ENCODE measurements at regions not wholly inside any gene's neighbourhood (a gene's known extent, or its start where the extent isn't known, plus 50 kb on each side); places are given as distances from the start of the nearest gene placed in this dataset.

GRCh38 chr3:124557433-124558232 lies 172.6 kb upstream of the UMPS start:
- H3K4me1 Mint-ChIP-seq: no peaks in the 10 kb centered on the region
- H3K27me3 Mint-ChIP-seq: peaks cover 55% of the 10 kb centered on the region
- H3K9me3 Mint-ChIP-seq: no peaks in the 10 kb centered on the region
- ATAC-seq: no peak
- H3K36me3 Mint-ChIP-seq: no peaks in the 10 kb centered on the region
- H3K4me3 Mint-ChIP-seq: no peak overlapping the region
- H3K27ac Mint-ChIP-seq: no peak overlapping the region

- Mint-ChIP-seq H3K9me3 (no peaks in the 10 kb centered on the region), H3K4me3 (no peak overlapping the region), H3K27ac (no peak overlapping the region), H3K27me3 (peaks cover 65% of the 10 kb centered on the region), H3K4me1 (no peaks in the 10 kb centered on the region), H3K36me3 (no peaks in the 10 kb centered on the region)
- peak; percentile 26 for ATAC-seq
Observed at GRCh38 chr3:124558991-124559845, 171.0 kb upstream of the UMPS start.

- peak; percentile 53 for ATAC-seq
- no peaks in the 10 kb centered on the region for H3K36me3 Mint-ChIP-seq
- H3K9me3 Mint-ChIP-seq: no peaks in the 10 kb centered on the region
- H3K27me3 Mint-ChIP-seq: peaks cover 58% of the 10 kb centered on the region
- H3K27ac Mint-ChIP-seq: no peak overlapping the region
- peaks cover 2% of the 10 kb centered on the region for H3K4me1 Mint-ChIP-seq
- no peak overlapping the region for H3K4me3 Mint-ChIP-seq
Observed at GRCh38 chr3:124559846-124560574, 170.2 kb upstream of the UMPS start.

- no peak for ATAC-seq
- no peaks in the 10 kb centered on the region for H3K36me3 Mint-ChIP-seq
- peaks cover 4% of the 10 kb centered on the region for H3K4me1 Mint-ChIP-seq
- no peaks in the 10 kb centered on the region for H3K9me3 Mint-ChIP-seq
- H3K27ac Mint-ChIP-seq: no peak overlapping the region
- H3K4me3 Mint-ChIP-seq: no peak overlapping the region
- H3K27me3 Mint-ChIP-seq: peaks cover 57% of the 10 kb centered on the region
Observed at GRCh38 chr3:124560666-124561215, 169.5 kb upstream of the UMPS start.

- peaks cover 10% of the 10 kb centered on the region for H3K4me1 Mint-ChIP-seq
- no peak overlapping the region for H3K27ac Mint-ChIP-seq
- no peak overlapping the region for H3K4me3 Mint-ChIP-seq
- ATAC-seq: no peak
- peaks cover 40% of the 10 kb centered on the region for H3K27me3 Mint-ChIP-seq
- no peaks in the 10 kb centered on the region for H3K36me3 Mint-ChIP-seq
- H3K9me3 Mint-ChIP-seq: no peaks in the 10 kb centered on the region
Observed at GRCh38 chr3:124562769-124563168, 167.5 kb upstream of the UMPS start.

- H3K36me3 Mint-ChIP-seq: no peaks in the 10 kb centered on the region
- no peak for ATAC-seq
- H3K9me3 Mint-ChIP-seq: no peaks in the 10 kb centered on the region
Observed at GRCh38 chr3:124563376-124563775, 166.9 kb upstream of the UMPS start.

GRCh38 chr3:124565013-124565412 lies 165.2 kb upstream of the UMPS start:
- H3K9me3 Mint-ChIP-seq: no peaks in the 10 kb centered on the region
- no peak overlapping the region for H3K27ac Mint-ChIP-seq
- H3K36me3 Mint-ChIP-seq: no peaks in the 10 kb centered on the region
- H3K4me3 Mint-ChIP-seq: no peak overlapping the region
- no peak for ATAC-seq
- peaks cover 20% of the 10 kb centered on the region for H3K27me3 Mint-ChIP-seq
- H3K4me1 Mint-ChIP-seq: peaks cover 16% of the 10 kb centered on the region

More at GRCh38 chr3:124563376-124563775, 166.9 kb upstream of the UMPS start:
- Mint-ChIP-seq H3K27ac (no peak overlapping the region), H3K4me1 (peaks cover 10% of the 10 kb centered on the region), H3K27me3 (peaks cover 36% of the 10 kb centered on the region), H3K4me3 (no peak overlapping the region)

- Mint-ChIP-seq H3K27me3 (peaks cover 17% of the 10 kb centered on the region), H3K4me3 (no peak overlapping the region), H3K36me3 (no peaks in the 10 kb centered on the region), H3K4me1 (peaks cover 21% of the 10 kb centered on the region), H3K27ac (no peak overlapping the region), H3K9me3 (no peaks in the 10 kb centered on the region)
- ATAC-seq: no peak
Observed at GRCh38 chr3:124565551-124565950, 164.7 kb upstream of the UMPS start.

- no peak overlapping the region for H3K4me3 Mint-ChIP-seq
- H3K9me3 Mint-ChIP-seq: no peaks in the 10 kb centered on the region
- H3K27ac Mint-ChIP-seq: no peak overlapping the region
- ATAC-seq: peak; percentile 26
- H3K4me1 Mint-ChIP-seq: peaks cover 21% of the 10 kb centered on the region
- no peaks in the 10 kb centered on the region for H3K36me3 Mint-ChIP-seq
- peaks cover 17% of the 10 kb centered on the region for H3K27me3 Mint-ChIP-seq
Observed at GRCh38 chr3:124566701-124567100, 163.6 kb upstream of the UMPS start.

- Mint-ChIP-seq H3K9me3 (no peaks in the 10 kb centered on the region), H3K27ac (no peak overlapping the region), H3K4me3 (no peak overlapping the region), H3K4me1 (peaks cover 21% of the 10 kb centered on the region), H3K27me3 (peaks cover 15% of the 10 kb centered on the region), H3K36me3 (no peaks in the 10 kb centered on the region)
- no peak for ATAC-seq
Observed at GRCh38 chr3:124567179-124567578, 163.1 kb upstream of the UMPS start.

GRCh38 chr3:124569761-124570160 lies 160.5 kb upstream of the UMPS start:
- H3K27me3 Mint-ChIP-seq: no peaks in the 10 kb centered on the region
- no peak overlapping the region for H3K27ac Mint-ChIP-seq
- H3K4me1 Mint-ChIP-seq: peaks cover 21% of the 10 kb centered on the region
- no peaks in the 10 kb centered on the region for H3K9me3 Mint-ChIP-seq
- no peaks in the 10 kb centered on the region for H3K36me3 Mint-ChIP-seq
- no peak for ATAC-seq
- no peak overlapping the region for H3K4me3 Mint-ChIP-seq

GRCh38 chr3:124570232-124570631 lies 160.0 kb upstream of the UMPS start:
- Mint-ChIP-seq H3K9me3 (no peaks in the 10 kb centered on the region), H3K4me3 (no peak overlapping the region), H3K4me1 (peaks cover 17% of the 10 kb centered on the region), H3K36me3 (no peaks in the 10 kb centered on the region), H3K27me3 (no peaks in the 10 kb centered on the region), H3K27ac (no peak overlapping the region)
- ATAC-seq: no peak

GRCh38 chr3:124572851-124573405 lies 157.3 kb upstream of the UMPS start:
- no peaks in the 10 kb centered on the region for H3K27me3 Mint-ChIP-seq
- no peaks in the 10 kb centered on the region for H3K9me3 Mint-ChIP-seq
- no peak overlapping the region for H3K4me3 Mint-ChIP-seq
- H3K36me3 Mint-ChIP-seq: no peaks in the 10 kb centered on the region
- peaks cover 19% of the 10 kb centered on the region for H3K4me1 Mint-ChIP-seq
- no peak for ATAC-seq
- no peak overlapping the region for H3K27ac Mint-ChIP-seq

GRCh38 chr3:124574012-124574411 lies 156.2 kb upstream of the UMPS start:
- H3K4me1 Mint-ChIP-seq: peaks cover 24% of the 10 kb centered on the region
- no peak for ATAC-seq
- no peak overlapping the region for H3K27ac Mint-ChIP-seq
- H3K4me3 Mint-ChIP-seq: no peak overlapping the region
- no peaks in the 10 kb centered on the region for H3K36me3 Mint-ChIP-seq
- H3K9me3 Mint-ChIP-seq: no peaks in the 10 kb centered on the region
- no peaks in the 10 kb centered on the region for H3K27me3 Mint-ChIP-seq

Data from stimulated activated memory B cell treated with anti-CD40 and anti-IgM and Interleukin-4, amounts not matched to agents 10 μg/mL and 1 μg/mL and 100 μg/mL, for 72 hours (primary cell).